OCI-LY3 (cell line): ENCODE measurements at regions not wholly inside any gene's neighbourhood (a gene's known extent, or its start where the extent isn't known, plus 50 kb on each side); places are given as distances from the start of the nearest gene placed in this dataset.

ENCODE experiments used
- H2AFZ ChIP-seq: fragments of 200-600, 300-600 bp; shearing (Covaris generic); 2 replicates; pipeline ENCODE4 v1.6.0; 2014; ENCODE audit warnings: antibody characterized with exemption, low read depth, low read length
- H3K27ac ChIP-seq: fragments of 200-600, 300-600 bp; sonication (generic); 2 replicates; pipeline ENCODE4 v1.5.1; 2014; ENCODE audit warnings: mild to moderate bottlenecking, low read length, moderate library complexity, mixed read lengths
- H3K27me3 ChIP-seq: fragments of 200-600, 300-600 bp; sonication (generic); 2 replicates; pipeline ENCODE4 v1.6.1; 2014; ENCODE audit warnings: low read depth, low read length, mixed read lengths
- H3K36me3 ChIP-seq: fragments of 200-600, 300-600 bp; sonication (generic); replicated peaks from 2 replicates; pipeline ENCODE3; 2014; ENCODE audit warnings: low read depth, low read length, mixed read lengths
- H3K4me1 ChIP-seq: fragments of 300-600, 200-600 bp; sonication (generic); 2 replicates; pipeline ENCODE4 v1.6.1; 2014; ENCODE audit warnings: low read length, mixed read lengths
- H3K4me2 ChIP-seq: fragments of 200-600, 300-600 bp; sonication (generic); 2 replicates; pipeline ENCODE4 v1.6.1; 2014; ENCODE audit warnings: low read length, mixed read lengths
- H3K4me3 ChIP-seq: fragments of 300-600, 200-600 bp; sonication (generic); 2 replicates; pipeline ENCODE4 v1.5.1; 2014; ENCODE audit warnings: antibody characterized with exemption, mild to moderate bottlenecking, low read length, moderate library complexity
- H3K79me2 ChIP-seq: fragments of 300-600, 200-600 bp; shearing (Covaris generic); 2 replicates; pipeline ENCODE4 v1.6.1; 2014; ENCODE audit warnings: mild to moderate bottlenecking, low read length, mixed read lengths
- H3K9ac ChIP-seq: fragments of 300-600, 200-600 bp; shearing (Covaris generic); 2 replicates; pipeline ENCODE4 v1.6.0; 2014; ENCODE audit warnings: mild to moderate bottlenecking, low read length, moderate library complexity
- H3K9me3 ChIP-seq: fragments of 200-600, 300-600 bp; shearing (Covaris generic); 2 replicates; pipeline ENCODE4 v1.6.1; 2014; ENCODE audit warnings: low read length, mixed read lengths; ENCODE audit not compliant: insufficient read depth
- H4K20me1 ChIP-seq: fragments of 200-600, 300-600 bp; sonication (generic); 2 replicates; pipeline ENCODE4 v1.6.1; 2016; ENCODE audit warnings: low read length, mixed read lengths; ENCODE audit not compliant: insufficient read depth
- EZH2phosphoT487 ChIP-seq: fragments of 200-600 bp; shearing (Covaris generic); IDR thresholded peaks from 2 replicates; pipeline ENCODE4 v1.6.1; 2018; ENCODE audit warnings: antibody characterized with exemption, mixed run types, low read depth
- TF ChIP-seq, protein P1 (sequence below): fragments of 200-600, 300-600 bp; sonication (generic); IDR thresholded peaks from 2 replicates; pipeline ENCODE4 v1.5.1; 2014; ENCODE audit warnings: antibody characterized with exemption, low read length, low read depth

DNA sequence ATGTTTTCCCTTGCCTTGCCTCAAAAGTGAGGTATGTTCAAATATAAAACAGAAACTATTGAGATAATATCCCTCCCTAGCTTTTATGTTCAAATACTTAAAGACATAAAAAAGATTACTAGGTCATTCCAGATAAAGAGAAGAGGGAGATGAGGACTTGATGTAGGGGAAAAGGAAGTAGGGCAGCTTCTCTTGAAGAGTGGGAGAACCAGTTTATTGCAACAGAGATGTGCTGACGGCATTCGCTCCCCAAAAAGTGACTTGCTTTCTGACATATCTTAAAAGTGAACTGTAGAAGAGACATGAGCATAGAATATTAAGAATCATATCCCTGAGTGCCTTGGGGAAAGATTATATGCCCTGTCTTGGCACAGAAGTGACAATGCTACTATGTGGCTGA lies 330.2 kb upstream of the NREP start:
- Histone ChIP-seq H3K4me2 (no peak overlapping the region), H3K4me1 (no peaks in the 10 kb centered on the region), H3K36me3 (no peaks in the 10 kb centered on the region), H4K20me1 (no peaks in the 10 kb centered on the region), H3K27ac (no peak overlapping the region), H3K4me3 (no peak overlapping the region), H2AFZ (no peak overlapping the region), H3K9me3 (no peaks in the 10 kb centered on the region; the same call in 1 of the 2 replicates), H3K79me2 (no peaks in the 10 kb centered on the region), H3K27me3 (no peaks in the 10 kb centered on the region), H3K9ac (no peak overlapping the region)
- no peak for TF ChIP-seq EZH2phosphoT487
- TF ChIP-seq, protein P1, sequence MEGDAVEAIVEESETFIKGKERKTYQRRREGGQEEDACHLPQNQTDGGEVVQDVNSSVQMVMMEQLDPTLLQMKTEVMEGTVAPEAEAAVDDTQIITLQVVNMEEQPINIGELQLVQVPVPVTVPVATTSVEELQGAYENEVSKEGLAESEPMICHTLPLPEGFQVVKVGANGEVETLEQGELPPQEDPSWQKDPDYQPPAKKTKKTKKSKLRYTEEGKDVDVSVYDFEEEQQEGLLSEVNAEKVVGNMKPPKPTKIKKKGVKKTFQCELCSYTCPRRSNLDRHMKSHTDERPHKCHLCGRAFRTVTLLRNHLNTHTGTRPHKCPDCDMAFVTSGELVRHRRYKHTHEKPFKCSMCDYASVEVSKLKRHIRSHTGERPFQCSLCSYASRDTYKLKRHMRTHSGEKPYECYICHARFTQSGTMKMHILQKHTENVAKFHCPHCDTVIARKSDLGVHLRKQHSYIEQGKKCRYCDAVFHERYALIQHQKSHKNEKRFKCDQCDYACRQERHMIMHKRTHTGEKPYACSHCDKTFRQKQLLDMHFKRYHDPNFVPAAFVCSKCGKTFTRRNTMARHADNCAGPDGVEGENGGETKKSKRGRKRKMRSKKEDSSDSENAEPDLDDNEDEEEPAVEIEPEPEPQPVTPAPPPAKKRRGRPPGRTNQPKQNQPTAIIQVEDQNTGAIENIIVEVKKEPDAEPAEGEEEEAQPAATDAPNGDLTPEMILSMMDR = no peak

DNA sequence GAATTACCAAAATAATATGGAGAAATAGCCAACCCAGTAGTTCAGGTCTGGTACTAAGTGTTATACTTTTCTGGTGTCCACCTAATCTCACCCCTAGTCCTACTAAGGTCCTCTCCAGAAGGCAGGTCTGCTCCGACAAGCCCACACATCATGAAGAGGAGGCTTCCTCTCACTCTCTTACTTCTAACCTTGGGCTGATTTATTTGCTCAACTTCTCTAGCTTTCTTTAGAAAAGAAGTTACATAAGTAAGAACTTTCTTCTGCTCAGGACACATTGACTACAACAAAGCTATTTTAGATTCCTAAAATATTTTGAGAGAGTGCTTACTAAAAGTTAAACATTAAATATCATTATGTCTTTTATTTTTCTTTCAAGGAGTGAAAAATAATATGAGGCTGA lies 329.7 kb upstream of the NREP start:
- no peak overlapping the region for H3K27ac ChIP-seq
- no peak overlapping the region for H3K4me3 ChIP-seq
- H3K36me3 ChIP-seq = no peaks in the 10 kb centered on the region
- H4K20me1 ChIP-seq = no peaks in the 10 kb centered on the region
- no peaks in the 10 kb centered on the region for H3K79me2 ChIP-seq
- H3K9me3 ChIP-seq = no peaks in the 10 kb centered on the region; the same call in 1 of the 2 replicates
- no peak overlapping the region for H3K9ac ChIP-seq
- no peaks in the 10 kb centered on the region for H3K4me1 ChIP-seq
- TF ChIP-seq, protein P1 = no peak
- TF ChIP-seq EZH2phosphoT487 = no peak
- no peaks in the 10 kb centered on the region for H3K27me3 ChIP-seq
- H2AFZ ChIP-seq = no peak overlapping the region
- no peak overlapping the region for H3K4me2 ChIP-seq

DNA sequence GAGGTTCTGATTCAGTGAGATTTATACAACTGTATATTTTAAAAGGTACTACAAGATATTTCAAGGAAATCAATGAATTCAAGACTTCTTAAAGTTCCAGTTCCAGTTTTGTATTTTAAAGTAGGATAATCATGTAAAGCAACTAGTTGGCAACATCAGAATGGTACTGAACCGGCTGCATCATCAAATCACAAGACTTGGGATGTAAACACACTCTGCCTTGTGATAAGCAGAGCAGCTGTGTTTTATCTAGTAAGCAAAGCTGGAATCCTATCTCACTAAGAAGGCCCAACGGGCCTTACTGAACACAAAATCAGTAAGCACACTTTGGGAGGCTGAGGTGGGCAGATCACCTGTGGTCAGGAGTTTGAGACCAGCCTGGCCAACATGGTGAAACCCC lies 327.2 kb upstream of the NREP start:
- Histone ChIP-seq H3K4me3 (no peak overlapping the region), H3K27ac (no peak overlapping the region), H3K36me3 (no peaks in the 10 kb centered on the region), H2AFZ (no peak overlapping the region), H3K4me1 (no peaks in the 10 kb centered on the region), H3K9ac (no peak overlapping the region), H3K79me2 (no peaks in the 10 kb centered on the region), H3K9me3 (no peaks in the 10 kb centered on the region), H3K4me2 (no peak overlapping the region), H4K20me1 (no peaks in the 10 kb centered on the region), H3K27me3 (no peaks in the 10 kb centered on the region)
- no peak for TF ChIP-seq EZH2phosphoT487
- TF ChIP-seq, protein P1 = no peak

DNA sequence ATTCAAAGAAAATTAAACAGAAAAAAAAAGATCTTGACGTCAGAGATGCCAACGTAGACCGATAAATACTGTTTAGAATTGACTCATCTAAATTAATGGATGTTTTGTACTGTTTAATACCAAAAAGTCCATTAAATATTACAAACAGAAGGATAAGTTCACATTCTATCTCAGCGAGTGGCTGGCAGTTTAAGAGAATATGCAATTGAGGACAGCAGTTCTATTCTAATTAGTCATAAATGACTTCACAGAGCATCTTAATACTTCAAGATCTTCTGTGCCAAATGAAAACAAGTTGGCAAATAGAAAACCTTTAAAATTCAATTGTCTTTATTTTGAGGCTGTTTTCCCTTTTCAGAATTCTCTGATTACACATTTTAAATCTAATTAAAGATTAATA lies 326.6 kb upstream of the NREP start:
- Histone ChIP-seq H2AFZ (no peak overlapping the region), H3K9ac (no peak overlapping the region), H3K4me2 (no peak overlapping the region), H3K4me3 (no peak overlapping the region), H3K27ac (no peak overlapping the region), H3K79me2 (no peaks in the 10 kb centered on the region), H3K9me3 (no peaks in the 10 kb centered on the region), H4K20me1 (no peaks in the 10 kb centered on the region), H3K27me3 (no peaks in the 10 kb centered on the region), H3K36me3 (no peaks in the 10 kb centered on the region), H3K4me1 (no peaks in the 10 kb centered on the region)
- no peak for TF ChIP-seq EZH2phosphoT487
- TF ChIP-seq, protein P1 = no peak
